PC-9 (cell line): ENCODE measurements at regions not wholly inside any gene's neighbourhood (a gene's known extent, or its start where the extent isn't known, plus 50 kb on each side); places are given as distances from the start of the nearest gene placed in this dataset.

ENCODE experiments used
- BruUV-seq: library from RNA; stranded (reverse); fragments of 400-500 nt; replicated peaks from 2 replicates; lab custom pipeline; 2021; lab: Mats Ljungman, UMichigan
- CTCF ChIA-PET: fragments of 300-600 bp; sonication (Branson Sonifier 250); formaldehyde crosslinking; loops from one replicate; lab custom pipeline; 2022; ENCODE audit warnings: antibody characterized with exemption; lab: Charles Lee
- POLR2A ChIA-PET: fragments of 300-600 bp; sonication (Branson Sonifier 250); formaldehyde crosslinking; loops from one replicate; lab custom pipeline; 2022; ENCODE audit warnings: antibody characterized with exemption; ENCODE audit not compliant: unreplicated experiment; lab: Charles Lee
- DNase-seq, 2 experiments: peaks; one replicate each; pipeline versions ENCODE4 v3.0.0 to v3.0.0-alpha.2; 2015 to 2022; ENCODE audit warnings: mixed read lengths in 1 of 2
- H2AFZ ChIP-seq: fragments of 200-600 bp; sonication (generic); 2 replicates; pipeline ENCODE4 v1.8.1; 2017; ENCODE audit warnings: antibody characterized with exemption
- H3F3A ChIP-seq: fragments of 200-600 bp; sonication (generic); 2 replicates; pipeline ENCODE4 v1.8.1; 2017; ENCODE audit warnings: antibody characterized with exemption, mild to moderate bottlenecking, low read depth; ENCODE audit not compliant: insufficient read depth
- H3K27ac ChIP-seq: fragments of 200-600 bp; sonication (generic); 2 replicates; pipeline ENCODE4 v1.6.1; 2016; ENCODE audit warnings: mixed run types
- H3K27me3 ChIP-seq: fragments of 200-600 bp; sonication (generic); 2 replicates; pipeline ENCODE4 v1.6.1; 2016; ENCODE audit warnings: low read depth, mixed run types; ENCODE audit not compliant: insufficient read depth
- H3K36me3 ChIP-seq: fragments of 200-600 bp; sonication (generic); 2 replicates; pipeline ENCODE4 v1.6.1; 2016; ENCODE audit warnings: low read depth, mixed run types
- H3K4me1 ChIP-seq: fragments of 200-600 bp; sonication (generic); replicated peaks from 2 replicates; pipeline ENCODE4 v1.6.1; 2016; ENCODE audit warnings: mixed run types; ENCODE audit not compliant: insufficient read depth
- H3K4me2 ChIP-seq: fragments of 200-600 bp; sonication (generic); 2 replicates; pipeline ENCODE4 v1.6.1; 2017; ENCODE audit warnings: mixed run types
- H3K4me3 ChIP-seq: fragments of 200-600 bp; sonication (generic); 2 replicates; pipeline ENCODE4 v1.6.1; 2016; ENCODE audit warnings: mixed run types
- H3K79me2 ChIP-seq: fragments of 200-600 bp; sonication (generic); 2 replicates; pipeline ENCODE4 v1.6.1; 2017; ENCODE audit warnings: low read depth, mixed run types
- H3K9me2 ChIP-seq: fragments of 200-600 bp; sonication (generic); 2 replicates; pipeline ENCODE4 v1.8.1; 2017; ENCODE audit warnings: mild to moderate bottlenecking; ENCODE audit not compliant: insufficient read depth
- H3K9me3 ChIP-seq: fragments of 200-600 bp; sonication (generic); 2 replicates; pipeline ENCODE4 v1.8.1; 2016; ENCODE audit warnings: low read depth; ENCODE audit not compliant: insufficient read depth
- H4K20me1 ChIP-seq: fragments of 200-600 bp; sonication (generic); 2 replicates; pipeline ENCODE4 v1.8.1; 2017; ENCODE audit not compliant: insufficient read depth
- CTCF ChIP-seq: fragments of 200-600 bp; sonication (generic); conservative IDR thresholded peaks from 2 replicates; pipeline ENCODE4 v1.6.1; 2017; ENCODE audit warnings: mixed run types, antibody characterized with exemption, mild to moderate bottlenecking, moderate library complexity
- EZH2 ChIP-seq: fragments of 200-600 bp; sonication (generic); IDR thresholded peaks from 2 replicates; pipeline ENCODE4 v1.8.0; 2017; ENCODE audit warnings: antibody characterized with exemption, low read depth
- intact Hi-C: fragments of 100-400 bp; cut with micrococcal nuclease; formaldehyde crosslinking; loops from one replicate; pipeline ENCODE4 v1.10.0; 2022; ENCODE audit not compliant: unreplicated experiment

- Histone ChIP-seq H3K9me2 (no peaks in the 10 kb centered on the region), H3K4me1 (no peaks in the 10 kb centered on the region), H3K9me3 (no peaks in the 10 kb centered on the region), H3K79me2 (no peaks in the 10 kb centered on the region), H3K4me3 (no peak overlapping the region), H3K4me2 (no peak overlapping the region), H3K36me3 (no peaks in the 10 kb centered on the region), H3K27me3 (peaks cover 94% of the 10 kb centered on the region), H3K27ac (no peak overlapping the region), H4K20me1 (no peaks in the 10 kb centered on the region), H2AFZ (no peak overlapping the region), H3F3A (no peaks in the 10 kb centered on the region)
- ChIA-PET CTCF (no interaction called here), POLR2A (no interaction called here)
- intact Hi-C loops = no loop called here
- TF ChIP-seq EZH2 (no peak), CTCF (no peak)
- no peak for DNase-seq
- BruUV-seq = no TSS peak
Observed at GRCh38 chr16:87008664-87009063, 308.5 kb downstream of the C16orf95 start.

DNA sequence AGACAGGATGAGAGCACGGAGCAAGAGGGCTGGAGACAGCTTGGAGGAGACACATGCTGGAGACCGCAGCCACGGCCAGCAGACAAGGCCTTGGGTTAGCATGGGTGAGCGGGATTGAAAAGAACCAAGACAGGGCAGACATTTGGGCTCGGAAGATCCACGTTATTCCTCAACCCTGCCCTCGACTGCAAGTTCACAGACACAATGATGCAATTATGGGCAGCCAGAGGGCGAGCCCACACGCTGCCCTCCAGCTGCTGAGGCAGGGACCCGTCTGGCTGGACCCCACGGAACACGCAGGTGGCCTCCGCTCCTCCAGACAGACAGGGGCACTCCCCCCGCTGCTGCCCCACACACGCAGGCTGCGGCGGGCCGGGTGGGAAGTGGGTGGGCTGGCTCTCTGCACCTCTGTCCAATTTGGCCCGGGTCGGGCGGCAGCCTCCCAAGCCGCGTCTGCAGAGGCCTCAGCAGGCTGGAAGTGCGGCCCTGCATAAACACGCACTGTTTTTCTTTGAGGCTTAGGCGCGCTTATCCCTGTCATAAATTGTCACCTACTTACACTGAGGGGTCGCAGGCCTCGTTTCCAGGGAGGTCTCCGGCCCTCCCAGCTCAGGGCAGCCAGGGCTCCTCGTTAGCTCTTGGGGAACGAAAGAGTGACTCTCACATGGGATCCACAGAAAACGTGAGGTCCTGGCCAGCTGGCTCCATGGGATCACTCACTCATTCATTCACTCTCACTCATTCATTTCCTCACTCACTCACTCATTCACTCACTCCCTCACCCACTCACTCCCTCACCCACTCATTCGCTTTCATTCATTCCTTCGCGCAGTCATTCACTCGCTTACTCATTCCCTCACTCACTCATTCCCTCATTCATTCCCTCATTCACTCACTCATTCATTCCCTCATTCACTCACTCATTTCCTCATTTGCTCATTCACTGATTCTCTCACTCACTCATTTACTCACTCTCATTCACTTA is 303.9 kb downstream of the C16orf95 start:
- peaks cover 81% of the 10 kb centered on the region for H3K27me3 ChIP-seq
- no peaks in the 10 kb centered on the region for H3K79me2 ChIP-seq
- intact Hi-C loops = no loop called here
- POLR2A ChIA-PET = no interaction called here
- H3K27ac ChIP-seq = no peak overlapping the region
- no peak for DNase-seq
- no peaks in the 10 kb centered on the region for H3K4me1 ChIP-seq
- H3K36me3 ChIP-seq = no peaks in the 10 kb centered on the region
- H3F3A ChIP-seq = no peaks in the 10 kb centered on the region
- H2AFZ ChIP-seq = no peak overlapping the region
- H4K20me1 ChIP-seq = no peaks in the 10 kb centered on the region
- H3K9me3 ChIP-seq = no peaks in the 10 kb centered on the region
- no peak overlapping the region for H3K4me2 ChIP-seq
- no TSS peak for BruUV-seq
- TF ChIP-seq EZH2 = no peak
- no peak for TF ChIP-seq CTCF
- no peak overlapping the region for H3K4me3 ChIP-seq
- no peaks in the 10 kb centered on the region for H3K9me2 ChIP-seq
- CTCF ChIA-PET = no interaction called here

DNA sequence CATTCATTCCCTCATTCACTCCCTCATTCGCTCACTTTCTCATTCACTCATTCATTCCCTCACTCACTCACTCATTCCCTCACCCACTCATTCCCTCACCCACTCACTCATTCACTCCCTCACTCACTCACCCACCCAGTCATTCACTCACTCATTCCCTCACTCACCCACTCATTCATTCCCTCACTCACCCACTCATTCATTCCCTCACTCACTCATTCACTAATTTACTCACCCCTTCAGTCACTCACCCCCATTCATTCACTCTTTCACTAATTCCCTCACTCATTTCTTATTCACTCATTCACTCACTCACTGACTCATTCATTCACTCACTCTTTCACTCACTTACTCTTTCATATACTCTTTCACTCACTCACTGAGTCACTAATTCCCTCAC is 303.1 kb downstream of the C16orf95 start:
- CTCF ChIA-PET = no interaction called here
- Histone ChIP-seq H3K36me3 (no peaks in the 10 kb centered on the region), H3K9me3 (no peaks in the 10 kb centered on the region), H3K79me2 (no peaks in the 10 kb centered on the region), H3K27ac (no peak overlapping the region), H3K9me2 (no peaks in the 10 kb centered on the region), H3K27me3 (peaks cover 78% of the 10 kb centered on the region), H3K4me2 (no peak overlapping the region), H3K4me1 (no peaks in the 10 kb centered on the region), H3K4me3 (no peak overlapping the region), H3F3A (no peaks in the 10 kb centered on the region), H4K20me1 (no peaks in the 10 kb centered on the region), H2AFZ (no peak overlapping the region)
- TF ChIP-seq EZH2 (no peak), CTCF (no peak)
- no TSS peak for BruUV-seq
- intact Hi-C loops = no loop called here
- DNase-seq = no peak
- POLR2A ChIA-PET = no interaction called here
